Testis (tissue), 2 donors: ENCODE measurements at regions not wholly inside any gene's neighbourhood (a gene's known extent, or its start where the extent isn't known, plus 50 kb on each side); places are given as distances from the start of the nearest gene placed in this dataset.

ENCODE experiments used
- DNase-seq: peaks from one replicate; pipeline ENCODE4 v3.0.0-alpha.2; 2019
- H3K27ac ChIP-seq, 2 donors: fragments of 200-600 bp; sonication (generic); one replicate each; pipeline ENCODE4 v1.5.1; 2019
- H3K27me3 ChIP-seq: fragments of 200-600 bp; sonication (generic); one replicate; pipeline ENCODE4 v1.5.1; 2019
- H3K36me3 ChIP-seq: fragments of 200-600 bp; sonication (generic); one replicate; pipeline ENCODE4 v1.5.1; 2017; ENCODE audit warnings: low read depth; ENCODE audit errors: missing control alignments
- H3K4me1 ChIP-seq: fragments of 200-600 bp; sonication (generic); one replicate; pipeline ENCODE4 v1.5.1; 2019
- H3K4me3 ChIP-seq, 2 donors: fragments of 200-600 bp; sonication (generic); one replicate each; pipeline ENCODE4 v1.5.1; 2017 to 2019
- H3K9me3 ChIP-seq: fragments of 200-600 bp; sonication (generic); one replicate; pipeline ENCODE4 v1.5.1; 2017
- POLR2A ChIP-seq: fragments of 450-650 bp; IDR thresholded peaks from one replicate; pipeline ENCODE4 v1.6.1; 2017; ENCODE audit warnings: antibody characterized with exemption, mild to moderate bottlenecking, moderate library complexity
- WGBS, 2 donors: methylation state at CpG; one replicate each; pipeline ENCODE4 v1.1.5; 2018; 5-methylcytosine and 5-hydroxymethylcytosine counted together
- intact Hi-C: fragments of 100-400 bp; cut with DNase I; formaldehyde crosslinking; loops from one replicate; pipeline ENCODE4 v1.15.1; 2023; ENCODE audit warnings: low total_unique reads
- TF ChIP-seq, protein P1 (sequence below), 3 experiments: fragments of 450-650 bp in 2 of 3; fragments of 200-600 bp in 1 of 3; sonication (generic) in 1 of 3; IDR thresholded peaks; one replicate each; pipeline ENCODE4 v1.5.1; 2016 to 2019; ENCODE audit warnings: antibody characterized with exemption in 3 of 3, mild to moderate bottlenecking in 2 of 3, moderate library complexity in 1 of 3

- Histone ChIP-seq H3K4me1 (peaks cover 7% of the 10 kb centered on the region), H3K9me3 (no peaks in the 10 kb centered on the region), H3K36me3 (no peaks in the 10 kb centered on the region), H3K27me3 (no peaks in the 10 kb centered on the region), H3K27ac (no peak overlapping the region), H3K4me3 (no peak overlapping the region)
- DNase-seq = no peak
- intact Hi-C loops = no loop called here
- 81 to 86% methylated on average over 4 of the region's 4 CpGs for WGBS, 2 donors
- TF ChIP-seq, protein P1, sequence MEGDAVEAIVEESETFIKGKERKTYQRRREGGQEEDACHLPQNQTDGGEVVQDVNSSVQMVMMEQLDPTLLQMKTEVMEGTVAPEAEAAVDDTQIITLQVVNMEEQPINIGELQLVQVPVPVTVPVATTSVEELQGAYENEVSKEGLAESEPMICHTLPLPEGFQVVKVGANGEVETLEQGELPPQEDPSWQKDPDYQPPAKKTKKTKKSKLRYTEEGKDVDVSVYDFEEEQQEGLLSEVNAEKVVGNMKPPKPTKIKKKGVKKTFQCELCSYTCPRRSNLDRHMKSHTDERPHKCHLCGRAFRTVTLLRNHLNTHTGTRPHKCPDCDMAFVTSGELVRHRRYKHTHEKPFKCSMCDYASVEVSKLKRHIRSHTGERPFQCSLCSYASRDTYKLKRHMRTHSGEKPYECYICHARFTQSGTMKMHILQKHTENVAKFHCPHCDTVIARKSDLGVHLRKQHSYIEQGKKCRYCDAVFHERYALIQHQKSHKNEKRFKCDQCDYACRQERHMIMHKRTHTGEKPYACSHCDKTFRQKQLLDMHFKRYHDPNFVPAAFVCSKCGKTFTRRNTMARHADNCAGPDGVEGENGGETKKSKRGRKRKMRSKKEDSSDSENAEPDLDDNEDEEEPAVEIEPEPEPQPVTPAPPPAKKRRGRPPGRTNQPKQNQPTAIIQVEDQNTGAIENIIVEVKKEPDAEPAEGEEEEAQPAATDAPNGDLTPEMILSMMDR (IDR thresholded peaks at IDR 0.05) = no peak
- TF ChIP-seq POLR2A = no peak
Measured at GRCh38 chr9:96131825-96132224, 170.2 kb downstream of the HSD17B3 start.

DNA sequence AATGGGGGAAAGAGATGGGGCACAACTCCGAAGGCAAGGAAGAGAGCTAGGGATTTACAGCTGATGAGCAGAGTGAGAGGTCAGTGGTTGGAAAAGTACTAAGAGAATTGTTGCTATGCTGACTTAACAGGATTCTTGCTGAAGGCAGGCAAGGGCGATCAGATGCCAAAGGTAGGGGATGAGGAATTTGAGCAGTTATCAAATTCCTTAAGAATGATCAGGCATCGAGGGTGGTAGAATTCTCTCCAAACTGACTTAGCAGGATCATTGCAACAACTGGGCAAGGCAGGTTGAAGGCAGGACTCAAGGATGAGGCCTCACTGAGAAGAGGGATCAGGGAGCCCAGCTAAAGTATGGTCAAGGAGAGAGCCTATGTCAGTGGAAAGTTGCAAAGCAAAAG lies 171.0 kb downstream of the HSD17B3 start:
- no peak for DNase-seq
- Histone ChIP-seq H3K27ac (no peak overlapping the region), H3K4me3 (no peak overlapping the region), H3K36me3 (no peaks in the 10 kb centered on the region), H3K4me1 (peaks cover 9% of the 10 kb centered on the region), H3K9me3 (no peaks in the 10 kb centered on the region), H3K27me3 (no peaks in the 10 kb centered on the region)
- WGBS, 2 donors = 95% methylated on average over 3 of the region's 3 CpGs
- TF ChIP-seq, protein P1 (IDR thresholded peaks at IDR 0.05) = no peak
- no peak for TF ChIP-seq POLR2A
- intact Hi-C loops = no loop called here

- no peak overlapping the region for H3K27ac ChIP-seq
- H3K36me3 ChIP-seq = no peaks in the 10 kb centered on the region
- H3K9me3 ChIP-seq = no peaks in the 10 kb centered on the region
- peak; percentile 12 for DNase-seq
- WGBS, 2 donors = 71 to 86% methylated on average over 6 of the region's 6 CpGs
- H3K27me3 ChIP-seq = no peaks in the 10 kb centered on the region
- intact Hi-C loops = no loop called here
- TF ChIP-seq, protein P1 (IDR thresholded peaks at IDR 0.05) = no peak
- no peak overlapping the region for H3K4me3 ChIP-seq
- peaks cover 17% of the 10 kb centered on the region for H3K4me1 ChIP-seq
Measured at GRCh38 chr9:96129747-96130146, 172.2 kb downstream of the HSD17B3 start.

DNA sequence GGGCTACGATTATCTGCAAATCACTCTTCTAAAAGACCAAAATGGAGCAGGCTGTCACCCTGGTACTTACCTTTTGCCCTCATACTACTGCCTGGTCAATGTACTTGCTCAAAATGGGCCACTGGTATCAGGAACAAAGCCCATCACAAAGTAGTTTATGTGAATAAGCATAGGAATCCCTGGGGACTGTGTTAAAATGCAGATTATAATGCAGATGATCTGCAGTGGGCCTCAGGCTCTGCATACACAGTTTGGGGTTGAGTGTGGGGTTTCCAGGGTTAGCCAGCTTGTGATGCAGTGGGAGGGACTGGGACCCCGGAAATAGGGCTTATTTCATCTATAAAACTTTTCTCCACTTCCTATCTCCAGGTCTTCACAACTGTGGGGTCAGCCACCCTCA lies 173.1 kb downstream of the HSD17B3 start:
- Histone ChIP-seq H3K27me3 (no peaks in the 10 kb centered on the region), H3K27ac (no peak overlapping the region), H3K36me3 (no peaks in the 10 kb centered on the region), H3K4me3 (no peak overlapping the region), H3K4me1 (peaks cover 19% of the 10 kb centered on the region), H3K9me3 (no peaks in the 10 kb centered on the region)
- TF ChIP-seq, protein P1 (IDR thresholded peaks at IDR 0.05) = no peak
- TF ChIP-seq POLR2A = no peak
- 82 to 89% methylated on average over 2 of the region's 2 CpGs for WGBS, 2 donors
- no peak for DNase-seq
- intact Hi-C loops = no loop called here

GRCh38 chr9:96126321-96126881 lies 175.6 kb downstream of the HSD17B3 start:
- intact Hi-C loops = no loop called here
- TF ChIP-seq, protein P1 (IDR thresholded peaks at IDR 0.05) = no peak
- no peak for TF ChIP-seq POLR2A
- Histone ChIP-seq H3K27me3 (no peaks in the 10 kb centered on the region), H3K9me3 (no peaks in the 10 kb centered on the region), H3K27ac (peak overlapping the region in 1 of 2 donors; percentile 18), H3K36me3 (no peaks in the 10 kb centered on the region), H3K4me3 (no peak overlapping the region), H3K4me1 (peaks cover 16% of the 10 kb centered on the region)
- DNase-seq = peak; percentile 66
- WGBS, 2 donors = 26 to 49% methylated on average over 20 to 21 of the region's 21 CpGs
